GM21528 (cell line): ENCODE measurements at regions not wholly inside any gene's neighbourhood (a gene's known extent, or its start where the extent isn't known, plus 50 kb on each side); places are given as distances from the start of the nearest gene placed in this dataset.

Source experiments
- ATAC-seq: cut with Tn5 transposase; IDR thresholded peaks from one replicate; pipeline ENCODE4 v1.9.1; 2021; ENCODE audit warnings: mild to moderate bottlenecking, moderate library complexity; ENCODE audit not compliant: unreplicated experiment, low FRiP score

- ATAC-seq, result no peak
These were observed 388.9 kb downstream of the SPRY1 start for GRCh38 chr4:123785538-123785937.

- no peak for ATAC-seq
These were observed 389.7 kb downstream of the SPRY1 start for GRCh38 chr4:123786163-123786915.

GRCh38 chr4:123786920-123787319 lies 390.3 kb downstream of the SPRY1 start:
- no peak for ATAC-seq

- no peak for ATAC-seq
These were observed 391.0 kb downstream of the SPRY1 start for GRCh38 chr4:123787512-123788080.

- no peak for ATAC-seq
These were observed 392.0 kb downstream of the SPRY1 start for GRCh38 chr4:123788577-123788976.

- ATAC-seq, result no peak
These were observed 394.1 kb downstream of the SPRY1 start for GRCh38 chr4:123790681-123791080.

GRCh38 chr4:123802082-123802645 lies 405.6 kb downstream of the SPRY1 start:
- no peak for ATAC-seq

GRCh38 chr4:123802933-123803332 lies 406.3 kb downstream of the SPRY1 start:
- no peak for ATAC-seq

GRCh38 chr4:123804196-123804721 lies 407.7 kb downstream of the SPRY1 start:
- ATAC-seq, result no peak

- ATAC-seq, result no peak
These were observed 409.5 kb downstream of the SPRY1 start for GRCh38 chr4:123806056-123806455.

- no peak for ATAC-seq
These were observed 410.6 kb downstream of the SPRY1 start for GRCh38 chr4:123807187-123807586.

GRCh38 chr4:123807866-123808265 lies 411.3 kb downstream of the SPRY1 start:
- ATAC-seq, result no peak

GRCh38 chr4:123809864-123810263 lies 413.3 kb downstream of the SPRY1 start:
- ATAC-seq, result no peak

GRCh38 chr4:123812066-123812390 lies 415.4 kb downstream of the SPRY1 start:
- no peak for ATAC-seq

- no peak for ATAC-seq
These were observed 417.3 kb downstream of the SPRY1 start for GRCh38 chr4:123813901-123814300.

GRCh38 chr4:123816462-123816861 lies 419.9 kb downstream of the SPRY1 start:
- no peak for ATAC-seq

GRCh38 chr4:123817025-123817688 lies 420.6 kb downstream of the SPRY1 start:
- no peak for ATAC-seq

- no peak for ATAC-seq
These were observed 422.9 kb downstream of the SPRY1 start for GRCh38 chr4:123819362-123820035.

- ATAC-seq, result no peak
These were observed 425.3 kb downstream of the SPRY1 start for GRCh38 chr4:123821861-123822260.

GRCh38 chr4:123822353-123822752 lies 425.8 kb downstream of the SPRY1 start:
- ATAC-seq, result no peak

- no peak for ATAC-seq
These were observed 426.6 kb downstream of the SPRY1 start for GRCh38 chr4:123823244-123823643.
